T-helper 2 cell (primary cell): ENCODE measurements at regions not wholly inside any gene's neighbourhood (a gene's known extent, or its start where the extent isn't known, plus 50 kb on each side); places are given as distances from the start of the nearest gene placed in this dataset.
A peak's percentile ranks its signal among the peaks of the same experiment; 100 is the strongest.

Experiments
- DNase-seq, 5 experiments: peaks; one replicate each; pipeline versions ENCODE4 v3.0.0 to v3.0.0-alpha.2; 2012 to 2022

- no peak for DNase-seq
Measured at GRCh38 chr6:156510242-156510641, 266.9 kb upstream of the ARID1B start.

- DNase-seq = no peak
Measured at GRCh38 chr6:156509496-156509895, 267.7 kb upstream of the ARID1B start.

- peak in 1 of 5 experiments; percentile 3 for DNase-seq
Measured at GRCh38 chr6:156508923-156509322, 268.3 kb upstream of the ARID1B start.

- no peak for DNase-seq
Measured at GRCh38 chr6:156508126-156508525, 269.1 kb upstream of the ARID1B start.

- no peak for DNase-seq
Measured at GRCh38 chr6:156507656-156508055, 269.5 kb upstream of the ARID1B start.

GRCh38 chr6:156507106-156507505 lies 270.1 kb upstream of the ARID1B start:
- DNase-seq = no peak

- no peak for DNase-seq
Measured at GRCh38 chr6:156502969-156503504, 274.1 kb upstream of the ARID1B start.

GRCh38 chr6:156497618-156498017 lies 279.6 kb upstream of the ARID1B start:
- DNase-seq = no peak

- DNase-seq = no peak
Measured at GRCh38 chr6:156487877-156488276, 289.3 kb upstream of the ARID1B start.

GRCh38 chr6:156485150-156485549 lies 292.0 kb upstream of the ARID1B start:
- no peak for DNase-seq

- peak in 1 of 5 experiments; percentile 29 for DNase-seq
Measured at GRCh38 chr6:156474507-156475120, 302.6 kb upstream of the ARID1B start.

GRCh38 chr6:156471000-156471399 lies 306.2 kb upstream of the ARID1B start:
- DNase-seq = no peak

- DNase-seq = peak in 1 of 5 experiments; percentile 40
Measured at GRCh38 chr6:156464100-156464878, 312.9 kb upstream of the ARID1B start.

- DNase-seq = no peak
Measured at GRCh38 chr6:156461647-156462046, 315.5 kb upstream of the ARID1B start.

GRCh38 chr6:156457601-156458000 lies 319.6 kb upstream of the ARID1B start:
- DNase-seq = no peak

- no peak for DNase-seq
Measured at GRCh38 chr6:156455847-156456246, 321.3 kb upstream of the ARID1B start.

- no peak for DNase-seq
Measured at GRCh38 chr6:156454867-156455266, 322.3 kb upstream of the ARID1B start.

GRCh38 chr6:156451726-156452125 lies 325.5 kb upstream of the ARID1B start:
- no peak for DNase-seq

GRCh38 chr6:156451088-156451487 lies 326.1 kb upstream of the ARID1B start:
- no peak for DNase-seq

GRCh38 chr6:156450421-156450820 lies 326.8 kb upstream of the ARID1B start:
- no peak for DNase-seq

- no peak for DNase-seq
Measured at GRCh38 chr6:156449569-156449968, 327.6 kb upstream of the ARID1B start.

GRCh38 chr6:156449128-156449527 lies 328.1 kb upstream of the ARID1B start:
- no peak for DNase-seq

GRCh38 chr6:156448579-156448978 lies 328.6 kb upstream of the ARID1B start:
- no peak for DNase-seq

- no peak for DNase-seq
Measured at GRCh38 chr6:156440688-156441087, 336.5 kb upstream of the ARID1B start.
